GM23338 (cell line): ENCODE measurements at regions not wholly inside any gene's neighbourhood (a gene's known extent, or its start where the extent isn't known, plus 50 kb on each side); places are given as distances from the start of the nearest gene placed in this dataset.

Source experiments
- CREB1 ChIP-seq: fragments of 250-450 bp; sonication (Bioruptor Pico); IDR thresholded peaks from 2 replicates; pipeline ENCODE4 v1.5.0; 2020; ENCODE audit warnings: low read depth, mild to moderate bottlenecking, moderate library complexity
- CTCF ChIP-seq, 2 experiments: fragments of 200-600 bp in 1 of 2; sonication (generic) in 1 of 2; conservative IDR thresholded peaks; 2 replicates each; pipeline versions ENCODE4 v1.5.1 to v1.6.1; 2016 to 2017; ENCODE audit warnings: antibody characterized with exemption in 2 of 2, low read depth in 2 of 2, mild to moderate bottlenecking in 2 of 2, moderate library complexity in 1 of 2
- EZH2 ChIP-seq: fragments of 200-600 bp; sonication (generic); IDR thresholded peaks from one replicate; pipeline ENCODE4 v1.8.0; 2017; ENCODE audit warnings: antibody characterized with exemption, mild to moderate bottlenecking, low read depth; ENCODE audit not compliant: unreplicated experiment
- EZH2phosphoT487 ChIP-seq: fragments of 200-600 bp; sonication (generic); IDR thresholded peaks from one replicate; pipeline ENCODE4 v1.8.1; 2018; ENCODE audit warnings: antibody characterized with exemption; ENCODE audit not compliant: unreplicated experiment
- JUNB ChIP-seq: IDR thresholded peaks from one replicate; pipeline ENCODE4 v1.6.1; 2016; ENCODE audit warnings: antibody characterized with exemption; ENCODE audit not compliant: unreplicated experiment
- POLR2AphosphoS5 ChIP-seq: IDR thresholded peaks from 2 replicates; pipeline ENCODE4 v1.6.1; 2016; ENCODE audit warnings: antibody characterized with exemption, low read depth
- REST ChIP-seq: IDR thresholded peaks from one replicate; pipeline ENCODE4 v1.6.1; 2018; ENCODE audit warnings: antibody characterized with exemption; ENCODE audit not compliant: unreplicated experiment
- STAT1 ChIP-seq: IDR thresholded peaks from one replicate; pipeline ENCODE4 v1.6.1; 2016; ENCODE audit warnings: antibody characterized with exemption; ENCODE audit not compliant: unreplicated experiment

GRCh38 chr4:125229596-125230058 lies 85.1 kb upstream of the FAT4 start:
- TF ChIP-seq EZH2 (no peak), STAT1 (no peak), POLR2AphosphoS5 (no peak), REST (no peak), EZH2phosphoT487 (no peak), CTCF (conservative IDR thresholded peaks at IDR 0.05; ENCODE audit: low read depth in 2 of 2) (no peak), CREB1 (CRISPR knock-in tag) (no peak), JUNB (no peak)
